ENCODE measurements at regions not wholly inside any gene's neighbourhood (a gene's known extent, or its start where the extent isn't known, plus 50 kb on each side); places are given as distances from the start of the nearest gene placed in this dataset.
A peak's percentile ranks its signal among the peaks of the same experiment; 100 is the strongest.

GRCh38 chrX:104319346-104319745 is 64.6 kb upstream of the ESX1 start:
- no peak for DNase-seq (ENCODE audit: low read depth)
- in situ Hi-C loops (cut with HindIII; ENCODE audit: low pct_unique_long_range_greater_than_20kb, low sequenced_read_pairs): no loop called here

GRCh38 chrX:104318330-104319009 is 63.7 kb upstream of the ESX1 start:
- in situ Hi-C loops (cut with HindIII; ENCODE audit: low pct_unique_long_range_greater_than_20kb, low sequenced_read_pairs): no loop called here
- DNase-seq (ENCODE audit: low read depth): peak; percentile 45

- in situ Hi-C loops (cut with HindIII; ENCODE audit: low pct_unique_long_range_greater_than_20kb, low sequenced_read_pairs): no loop called here
- DNase-seq (ENCODE audit: low read depth): no peak
These were observed 62.0 kb upstream of the ESX1 start for GRCh38 chrX:104316739-104317138.

GRCh38 chrX:104315555-104315954 is 60.8 kb upstream of the ESX1 start:
- in situ Hi-C loops (cut with HindIII; ENCODE audit: low pct_unique_long_range_greater_than_20kb, low sequenced_read_pairs): no loop called here
- peak; percentile 29 for DNase-seq (ENCODE audit: low read depth)

GRCh38 chrX:104310657-104311254 is 56.0 kb upstream of the ESX1 start:
- no peak for DNase-seq (ENCODE audit: low read depth)
- in situ Hi-C loops (cut with HindIII; ENCODE audit: low pct_unique_long_range_greater_than_20kb, low sequenced_read_pairs): no loop called here

- peak; percentile 19 for DNase-seq (ENCODE audit: low read depth)
- in situ Hi-C loops (cut with HindIII; ENCODE audit: low pct_unique_long_range_greater_than_20kb, low sequenced_read_pairs): no loop called here
These were observed 55.4 kb upstream of the ESX1 start for GRCh38 chrX:104310090-104310489.

GRCh38 chrX:104309169-104309568 is 54.4 kb upstream of the ESX1 start:
- no peak for DNase-seq (ENCODE audit: low read depth)
- in situ Hi-C loops (cut with HindIII; ENCODE audit: low pct_unique_long_range_greater_than_20kb, low sequenced_read_pairs): no loop called here

- DNase-seq (ENCODE audit: low read depth): no peak
- in situ Hi-C loops (cut with HindIII; ENCODE audit: low pct_unique_long_range_greater_than_20kb, low sequenced_read_pairs): no loop called here
These were observed 52.6 kb upstream of the ESX1 start for GRCh38 chrX:104307341-104307740.

GRCh38 chrX:104306180-104306579 is 51.4 kb upstream of the ESX1 start:
- in situ Hi-C loops (cut with HindIII; ENCODE audit: low pct_unique_long_range_greater_than_20kb, low sequenced_read_pairs): no loop called here
- DNase-seq (ENCODE audit: low read depth): no peak

All from Caki2 (cell line).